ENCODE measurements at regions not wholly inside any gene's neighbourhood (a gene's known extent, or its start where the extent isn't known, plus 50 kb on each side); places are given as distances from the start of the nearest gene placed in this dataset.

DNA sequence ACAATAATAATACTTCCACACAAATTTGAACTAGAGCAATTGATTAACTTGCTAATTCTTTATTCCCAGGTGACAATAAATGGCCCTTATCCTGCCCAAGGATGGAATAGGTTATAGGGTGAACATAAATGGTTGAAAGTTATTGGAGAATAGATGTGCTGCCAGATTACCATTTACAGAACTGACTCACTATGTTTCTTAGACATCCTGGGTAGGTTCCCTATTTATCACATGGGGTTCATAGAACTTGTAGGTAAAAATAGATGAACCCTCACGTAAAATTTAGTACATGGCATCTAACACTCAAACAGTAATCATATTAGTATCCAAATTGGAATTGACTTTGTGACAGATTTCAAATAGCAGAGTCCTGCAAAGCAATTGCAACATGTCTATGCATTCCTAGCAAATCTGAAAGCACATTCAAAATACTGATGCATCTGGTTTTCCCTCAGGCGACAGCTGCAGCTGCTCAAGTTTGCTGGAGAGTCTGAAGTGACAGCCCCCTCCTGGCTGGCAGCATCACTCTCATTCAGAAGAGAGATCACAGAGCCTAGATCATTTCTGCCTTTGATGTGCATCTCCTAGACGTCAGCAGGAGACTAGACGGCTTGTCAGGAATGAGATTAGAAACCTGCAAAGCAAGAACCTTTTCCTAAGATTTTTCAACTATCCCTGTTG, 80.2 kb upstream of the RNF217 start:
- no peak for TF ChIP-seq EZH2 (IDR thresholded peaks at IDR 0.05)
- no peak for TF ChIP-seq POLR2AphosphoS5 (IDR thresholded peaks at IDR 0.05; ENCODE audit: borderline replicate concordance, low read depth, low read length)

Measured in SK-N-MC (cell line).